AG09319 (cell line): ENCODE measurements at regions not wholly inside any gene's neighbourhood (a gene's known extent, or its start where the extent isn't known, plus 50 kb on each side); places are given as distances from the start of the nearest gene placed in this dataset.
"Not testable (repeated sequence)": the region's sequence is repeated elsewhere in the genome, so short reads cannot be mapped to it uniquely, and the experiment has no call there.

ENCODE experiments used
- DNase-seq: peaks from one replicate; pipeline ENCODE4 v3.0.0-alpha.2; 2010; ENCODE audit warnings: low read depth; ENCODE audit errors: extremely low read depth
- CTCF ChIP-seq: IDR thresholded peaks from 2 replicates; pipeline ENCODE4 v1.5.1; 2011; ENCODE audit warnings: low read depth, mild to moderate bottlenecking, inconsistent platforms, low read length, moderate library complexity

- no peak for TF ChIP-seq CTCF
- no peak for DNase-seq
Observed at GRCh38 chr10:121393522-121393921, 204.7 kb downstream of the FGFR2 start.

GRCh38 chr10:121400507-121400906 lies 197.7 kb downstream of the FGFR2 start:
- not testable (repeated sequence) for DNase-seq

- no peak for DNase-seq
- no peak for TF ChIP-seq CTCF
Observed at GRCh38 chr10:121403527-121403926, 194.7 kb downstream of the FGFR2 start.

- no peak for DNase-seq
- no peak for TF ChIP-seq CTCF
Observed at GRCh38 chr10:121404611-121405010, 193.6 kb downstream of the FGFR2 start.

GRCh38 chr10:121405096-121405495 lies 193.1 kb downstream of the FGFR2 start:
- DNase-seq: no peak
- no peak for TF ChIP-seq CTCF

GRCh38 chr10:121405549-121405948 lies 192.7 kb downstream of the FGFR2 start:
- no peak for DNase-seq
- TF ChIP-seq CTCF: no peak

- TF ChIP-seq CTCF: no peak
- no peak for DNase-seq
Observed at GRCh38 chr10:121405953-121406352, 192.3 kb downstream of the FGFR2 start.

- no peak for DNase-seq
- no peak for TF ChIP-seq CTCF
Observed at GRCh38 chr10:121406823-121407545, 191.3 kb downstream of the FGFR2 start.
